Stimulated activated CD4-positive, alpha-beta T cell treated with anti-CD3 and anti-CD28 coated beads, Interleukin-4, amount 100 ng/mL, for 1 hour (primary cell): ENCODE measurements at regions not wholly inside any gene's neighbourhood (a gene's known extent, or its start where the extent isn't known, plus 50 kb on each side); places are given as distances from the start of the nearest gene placed in this dataset.

Source experiments
- DNase-seq: peaks from one replicate; pipeline ENCODE4 v3.0.0-alpha.2; 2020

DNA sequence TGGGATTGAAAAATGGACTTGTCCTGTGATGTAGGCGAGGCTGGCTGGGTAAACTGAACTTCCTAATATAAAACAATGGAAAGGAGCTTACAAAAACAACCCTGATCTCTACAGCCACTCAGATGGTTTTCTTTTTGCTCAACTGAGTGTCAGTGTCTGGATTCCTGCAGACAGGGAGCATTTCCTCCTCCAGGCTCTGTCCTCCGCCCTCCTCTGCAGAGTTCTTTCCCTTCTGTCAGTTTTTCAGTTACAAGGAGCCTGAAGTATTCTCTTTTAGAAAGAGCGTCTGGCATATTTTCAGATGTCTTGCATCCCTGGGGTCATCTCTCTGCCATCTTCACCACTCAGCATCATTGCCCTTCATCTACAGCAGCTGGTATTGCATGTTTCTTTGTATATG is 50.0 kb upstream of the PITRM1 start:
- DNase-seq, result no peak
